Panc1 (cell line): ENCODE measurements at regions not wholly inside any gene's neighbourhood (a gene's known extent, or its start where the extent isn't known, plus 50 kb on each side); places are given as distances from the start of the nearest gene placed in this dataset.

Source experiments
- POLR2AphosphoS5 ChIP-seq: IDR thresholded peaks from 2 replicates; pipeline ENCODE4 v1.6.1; 2012; ENCODE audit warnings: mild to moderate bottlenecking, low read depth, low read length, moderate library complexity
- TCF7L2 ChIP-seq: IDR thresholded peaks from 2 replicates; pipeline ENCODE4 v1.6.1; 2011; ENCODE audit warnings: mild to moderate bottlenecking, low read depth, low read length, inconsistent platforms
- TF ChIP-seq, protein P1 (sequence below): fragments of 450-650 bp; IDR thresholded peaks from 2 replicates; pipeline ENCODE4 v1.5.1; 2017; ENCODE audit warnings: mild to moderate bottlenecking
- TF ChIP-seq, protein P2 (sequence below), 2 experiments: IDR thresholded peaks; 2 replicates each; pipeline ENCODE4 v1.6.1; 2011 to 2012; ENCODE audit warnings: low read depth in 2 of 2, control low read depth in 1 of 2, low read length in 1 of 2, mild to moderate bottlenecking in 1 of 2, moderate library complexity in 1 of 2; ENCODE audit not compliant: insufficient read depth in 1 of 2

DNA sequence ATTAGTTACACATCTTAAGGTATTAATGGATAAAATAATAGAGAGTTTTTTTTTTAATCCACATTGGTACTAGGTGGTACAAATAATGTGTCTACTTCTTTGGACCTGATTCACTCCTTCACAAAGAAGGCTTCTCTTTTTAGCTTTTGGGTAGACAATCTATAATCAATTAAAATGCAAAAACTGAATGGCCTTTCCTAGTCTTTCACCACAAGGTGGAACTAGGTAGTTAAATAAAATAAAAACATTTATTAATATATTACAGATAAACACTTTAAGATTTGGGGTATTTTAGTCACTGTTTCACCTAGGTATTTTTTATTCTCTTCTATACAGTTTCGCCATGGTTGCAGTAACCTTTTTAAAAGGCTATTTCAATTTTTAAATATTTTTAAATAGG is 68.3 kb upstream of the DST start:
- TF ChIP-seq, protein P1, sequence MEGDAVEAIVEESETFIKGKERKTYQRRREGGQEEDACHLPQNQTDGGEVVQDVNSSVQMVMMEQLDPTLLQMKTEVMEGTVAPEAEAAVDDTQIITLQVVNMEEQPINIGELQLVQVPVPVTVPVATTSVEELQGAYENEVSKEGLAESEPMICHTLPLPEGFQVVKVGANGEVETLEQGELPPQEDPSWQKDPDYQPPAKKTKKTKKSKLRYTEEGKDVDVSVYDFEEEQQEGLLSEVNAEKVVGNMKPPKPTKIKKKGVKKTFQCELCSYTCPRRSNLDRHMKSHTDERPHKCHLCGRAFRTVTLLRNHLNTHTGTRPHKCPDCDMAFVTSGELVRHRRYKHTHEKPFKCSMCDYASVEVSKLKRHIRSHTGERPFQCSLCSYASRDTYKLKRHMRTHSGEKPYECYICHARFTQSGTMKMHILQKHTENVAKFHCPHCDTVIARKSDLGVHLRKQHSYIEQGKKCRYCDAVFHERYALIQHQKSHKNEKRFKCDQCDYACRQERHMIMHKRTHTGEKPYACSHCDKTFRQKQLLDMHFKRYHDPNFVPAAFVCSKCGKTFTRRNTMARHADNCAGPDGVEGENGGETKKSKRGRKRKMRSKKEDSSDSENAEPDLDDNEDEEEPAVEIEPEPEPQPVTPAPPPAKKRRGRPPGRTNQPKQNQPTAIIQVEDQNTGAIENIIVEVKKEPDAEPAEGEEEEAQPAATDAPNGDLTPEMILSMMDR, result peak; percentile 28; the same call in 1 of the 2 replicates
- TF ChIP-seq, protein P2, sequence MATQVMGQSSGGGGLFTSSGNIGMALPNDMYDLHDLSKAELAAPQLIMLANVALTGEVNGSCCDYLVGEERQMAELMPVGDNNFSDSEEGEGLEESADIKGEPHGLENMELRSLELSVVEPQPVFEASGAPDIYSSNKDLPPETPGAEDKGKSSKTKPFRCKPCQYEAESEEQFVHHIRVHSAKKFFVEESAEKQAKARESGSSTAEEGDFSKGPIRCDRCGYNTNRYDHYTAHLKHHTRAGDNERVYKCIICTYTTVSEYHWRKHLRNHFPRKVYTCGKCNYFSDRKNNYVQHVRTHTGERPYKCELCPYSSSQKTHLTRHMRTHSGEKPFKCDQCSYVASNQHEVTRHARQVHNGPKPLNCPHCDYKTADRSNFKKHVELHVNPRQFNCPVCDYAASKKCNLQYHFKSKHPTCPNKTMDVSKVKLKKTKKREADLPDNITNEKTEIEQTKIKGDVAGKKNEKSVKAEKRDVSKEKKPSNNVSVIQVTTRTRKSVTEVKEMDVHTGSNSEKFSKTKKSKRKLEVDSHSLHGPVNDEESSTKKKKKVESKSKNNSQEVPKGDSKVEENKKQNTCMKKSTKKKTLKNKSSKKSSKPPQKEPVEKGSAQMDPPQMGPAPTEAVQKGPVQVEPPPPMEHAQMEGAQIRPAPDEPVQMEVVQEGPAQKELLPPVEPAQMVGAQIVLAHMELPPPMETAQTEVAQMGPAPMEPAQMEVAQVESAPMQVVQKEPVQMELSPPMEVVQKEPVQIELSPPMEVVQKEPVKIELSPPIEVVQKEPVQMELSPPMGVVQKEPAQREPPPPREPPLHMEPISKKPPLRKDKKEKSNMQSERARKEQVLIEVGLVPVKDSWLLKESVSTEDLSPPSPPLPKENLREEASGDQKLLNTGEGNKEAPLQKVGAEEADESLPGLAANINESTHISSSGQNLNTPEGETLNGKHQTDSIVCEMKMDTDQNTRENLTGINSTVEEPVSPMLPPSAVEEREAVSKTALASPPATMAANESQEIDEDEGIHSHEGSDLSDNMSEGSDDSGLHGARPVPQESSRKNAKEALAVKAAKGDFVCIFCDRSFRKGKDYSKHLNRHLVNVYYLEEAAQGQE (IDR thresholded peaks at IDR 0.05; ENCODE audit: insufficient read depth in 1 of 2, low read depth in 2 of 2, low read length in 1 of 2), result no peak
- no peak for TF ChIP-seq TCF7L2
- TF ChIP-seq POLR2AphosphoS5, result no peak
